Esophagus muscularis mucosa (tissue), 4 donors: ENCODE measurements at regions not wholly inside any gene's neighbourhood (a gene's known extent, or its start where the extent isn't known, plus 50 kb on each side); places are given as distances from the start of the nearest gene placed in this dataset.
A peak's percentile ranks its signal among the peaks of the same experiment; 100 is the strongest.

Experiments
- DNase-seq: peaks from one replicate; pipeline ENCODE4 v3.0.0-alpha.2; 2017; ENCODE audit errors: extremely low spot score
- H3K27ac ChIP-seq, 4 donors: fragments of 200-600 bp; sonication (generic); replicated peaks in 1 of 4; 1 replicate in 3 of 4; 2 replicates in 1 of 4; pipeline ENCODE4 v1.5.1; 2016 to 2019; ENCODE audit warnings: mild to moderate bottlenecking in 1 of 4
- H3K27me3 ChIP-seq, 4 donors: fragments of 200-600 bp; sonication (generic); one replicate each; pipeline versions ENCODE4 v1.5.1 to v1.6.0; 2016 to 2019
- H3K36me3 ChIP-seq, 4 donors: fragments of 200-600 bp; sonication (generic); one replicate each; pipeline ENCODE4 v1.5.1; 2016 to 2019
- H3K4me1 ChIP-seq, 4 donors: fragments of 200-600 bp; sonication (generic); one replicate each; pipeline ENCODE4 v1.5.1; 2016 to 2019
- H3K4me3 ChIP-seq, 4 donors: fragments of 200-600 bp; sonication (generic); 1 replicate in 2 of 4; 2 replicates in 2 of 4; pipeline ENCODE4 v1.5.1; 2016 to 2019; ENCODE audit warnings: mild to moderate bottlenecking in 4 of 4, moderate library complexity in 1 of 4
- H3K9me3 ChIP-seq, 4 donors: fragments of 200-600 bp; sonication (generic); 1 replicate in 3 of 4; 2 replicates in 1 of 4; pipeline ENCODE4 v1.5.1; 2016 to 2019
- EP300 ChIP-seq: sonication (generic); formaldehyde crosslinking; IDR thresholded peaks from one replicate; pipeline ENCODE4 v1.6.1; 2017; ENCODE audit warnings: antibody characterized with exemption
- POLR2A ChIP-seq: fragments of 450-650 bp; IDR thresholded peaks from one replicate; pipeline ENCODE4 v1.6.1; 2017; ENCODE audit warnings: antibody characterized with exemption, moderate library complexity, mild to moderate bottlenecking, low read depth
- POLR2AphosphoS5 ChIP-seq, 2 donors: sonication (generic); formaldehyde crosslinking; IDR thresholded peaks; one replicate each; pipeline ENCODE4 v1.6.1; 2017; ENCODE audit warnings: antibody characterized with exemption in 2 of 2
- WGBS: methylation state at CpG from one replicate; pipeline ENCODE4 v1.1.5; 2018; 5-methylcytosine and 5-hydroxymethylcytosine counted together
- intact Hi-C: fragments of 100-400 bp; cut with DNase I; formaldehyde crosslinking; loops from one replicate; pipeline ENCODE4 v1.15.1; 2023
- TF ChIP-seq, protein P1 (sequence below), 3 experiments: fragments of 200-600 bp in 2 of 3; fragments of 450-650 bp in 1 of 3; sonication (generic) in 2 of 3; IDR thresholded peaks; one replicate each; pipeline ENCODE4 v1.5.1; 2017 to 2019; ENCODE audit warnings: antibody characterized with exemption in 3 of 3, mild to moderate bottlenecking in 2 of 3, moderate library complexity in 1 of 3

DNA sequence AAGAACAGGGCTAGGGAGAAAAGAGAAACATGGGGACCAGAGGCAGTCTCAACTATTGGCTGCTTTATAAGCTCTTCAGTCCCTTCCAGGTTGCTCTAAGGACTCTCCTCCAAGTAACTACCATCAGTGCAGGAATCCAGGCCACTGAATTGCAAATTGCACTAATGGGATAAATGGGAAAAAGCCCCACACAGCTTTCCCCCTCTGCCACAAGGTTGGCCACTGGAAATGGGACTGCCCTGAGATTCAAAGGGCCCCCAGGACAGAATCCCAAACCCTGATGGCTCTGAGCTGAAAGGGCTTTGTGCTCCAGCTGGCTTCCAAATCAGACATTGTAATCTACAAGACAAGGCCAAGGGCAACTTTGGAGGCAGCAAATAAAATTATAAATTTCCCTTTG is 633.2 kb downstream of the ACTR3B start:
- peak; percentile 64 for DNase-seq
- peaks cover 0 to 8% (median 2%) of the 10 kb centered on the region in 4 donors for H3K9me3 ChIP-seq
- H3K36me3 ChIP-seq: no peaks in the 10 kb centered on the region
- H3K4me1 ChIP-seq: peaks cover 0 to 20% (median 20%) of the 10 kb centered on the region in 4 donors
- TF ChIP-seq, protein P1, sequence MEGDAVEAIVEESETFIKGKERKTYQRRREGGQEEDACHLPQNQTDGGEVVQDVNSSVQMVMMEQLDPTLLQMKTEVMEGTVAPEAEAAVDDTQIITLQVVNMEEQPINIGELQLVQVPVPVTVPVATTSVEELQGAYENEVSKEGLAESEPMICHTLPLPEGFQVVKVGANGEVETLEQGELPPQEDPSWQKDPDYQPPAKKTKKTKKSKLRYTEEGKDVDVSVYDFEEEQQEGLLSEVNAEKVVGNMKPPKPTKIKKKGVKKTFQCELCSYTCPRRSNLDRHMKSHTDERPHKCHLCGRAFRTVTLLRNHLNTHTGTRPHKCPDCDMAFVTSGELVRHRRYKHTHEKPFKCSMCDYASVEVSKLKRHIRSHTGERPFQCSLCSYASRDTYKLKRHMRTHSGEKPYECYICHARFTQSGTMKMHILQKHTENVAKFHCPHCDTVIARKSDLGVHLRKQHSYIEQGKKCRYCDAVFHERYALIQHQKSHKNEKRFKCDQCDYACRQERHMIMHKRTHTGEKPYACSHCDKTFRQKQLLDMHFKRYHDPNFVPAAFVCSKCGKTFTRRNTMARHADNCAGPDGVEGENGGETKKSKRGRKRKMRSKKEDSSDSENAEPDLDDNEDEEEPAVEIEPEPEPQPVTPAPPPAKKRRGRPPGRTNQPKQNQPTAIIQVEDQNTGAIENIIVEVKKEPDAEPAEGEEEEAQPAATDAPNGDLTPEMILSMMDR (IDR thresholded peaks at IDR 0.05): no peak
- TF ChIP-seq EP300: no peak
- TF ChIP-seq POLR2AphosphoS5 (IDR thresholded peaks at IDR 0.05): no peak
- no peak for TF ChIP-seq POLR2A
- no peak overlapping the region for H3K27ac ChIP-seq
- intact Hi-C loops: no loop called here
- H3K4me3 ChIP-seq: no peak overlapping the region
- H3K27me3 ChIP-seq: no peaks in the 10 kb centered on the region

GRCh38 chr7:153393666-153394065 is 634.1 kb downstream of the ACTR3B start:
- Histone ChIP-seq H3K36me3 (no peaks in the 10 kb centered on the region), H3K9me3 (peaks cover 0 to 8% (median 2%) of the 10 kb centered on the region in 4 donors), H3K4me1 (peaks cover 0 to 14% (median 13%) of the 10 kb centered on the region in 4 donors), H3K27me3 (no peaks in the 10 kb centered on the region), H3K4me3 (no peak overlapping the region), H3K27ac (no peak overlapping the region)
- intact Hi-C loops: no loop called here
- TF ChIP-seq POLR2A (no peak), EP300 (no peak), POLR2AphosphoS5 (IDR thresholded peaks at IDR 0.05) (no peak)
- TF ChIP-seq, protein P1 (IDR thresholded peaks at IDR 0.05): no peak
- 83% methylated on average over 3 of the region's 3 CpGs for WGBS
- no peak for DNase-seq

- H3K4me1 ChIP-seq: no peaks in the 10 kb centered on the region
- no peaks in the 10 kb centered on the region for H3K27me3 ChIP-seq
- WGBS: 84% methylated on average over 2 of the region's 2 CpGs
- no peaks in the 10 kb centered on the region for H3K9me3 ChIP-seq
- TF ChIP-seq POLR2AphosphoS5 (IDR thresholded peaks at IDR 0.05): no peak
- TF ChIP-seq, protein P1 (IDR thresholded peaks at IDR 0.05): no peak
- TF ChIP-seq POLR2A: no peak
- no peak for TF ChIP-seq EP300
- no peak overlapping the region for H3K27ac ChIP-seq
- DNase-seq: peak; percentile 68
- no peak overlapping the region for H3K4me3 ChIP-seq
- intact Hi-C loops: no loop called here
- H3K36me3 ChIP-seq: no peaks in the 10 kb centered on the region
These were observed 636.9 kb downstream of the ACTR3B start for GRCh38 chr7:153396475-153396874.

- Histone ChIP-seq H3K4me1 (no peaks in the 10 kb centered on the region), H3K9me3 (no peaks in the 10 kb centered on the region), H3K4me3 (no peak overlapping the region), H3K36me3 (no peaks in the 10 kb centered on the region), H3K27ac (no peak overlapping the region), H3K27me3 (no peaks in the 10 kb centered on the region)
- 81% methylated on average over 4 of the region's 4 CpGs for WGBS
- TF ChIP-seq POLR2AphosphoS5 (IDR thresholded peaks at IDR 0.05): no peak
- TF ChIP-seq, protein P1 (IDR thresholded peaks at IDR 0.05): no peak
- no peak for TF ChIP-seq POLR2A
- TF ChIP-seq EP300: no peak
- peak; percentile 53 for DNase-seq
- intact Hi-C loops: no loop called here
These were observed 637.9 kb downstream of the ACTR3B start for GRCh38 chr7:153397459-153397858.

DNA sequence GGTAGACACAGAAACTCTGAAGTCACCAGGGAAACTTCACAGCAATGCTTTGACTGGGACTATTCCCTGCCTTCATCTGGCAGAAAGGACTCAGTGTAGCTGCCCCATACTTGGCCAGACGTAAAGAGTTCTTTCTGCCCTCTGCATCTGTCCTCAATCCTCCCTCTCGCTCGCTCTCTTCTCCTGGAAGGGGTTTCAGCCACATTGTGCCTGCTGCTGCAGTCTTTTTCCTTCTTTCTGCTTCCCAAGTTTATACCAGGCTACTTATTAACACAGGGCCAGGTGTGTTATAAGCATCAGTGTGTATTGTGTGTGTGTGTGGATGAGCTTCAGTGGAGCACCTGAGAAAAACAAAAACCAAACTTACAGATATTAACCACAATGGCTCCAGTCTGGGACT is 638.4 kb downstream of the ACTR3B start:
- Histone ChIP-seq H3K4me3 (no peak overlapping the region), H3K9me3 (no peaks in the 10 kb centered on the region), H3K27me3 (no peaks in the 10 kb centered on the region), H3K4me1 (no peaks in the 10 kb centered on the region), H3K36me3 (no peaks in the 10 kb centered on the region), H3K27ac (no peak overlapping the region)
- no peak for TF ChIP-seq EP300
- no peak for TF ChIP-seq POLR2AphosphoS5 (IDR thresholded peaks at IDR 0.05)
- no peak for TF ChIP-seq POLR2A
- TF ChIP-seq, protein P1 (IDR thresholded peaks at IDR 0.05): no peak
- no peak for DNase-seq
- intact Hi-C loops: no loop called here
- 88% methylated on average over 3 of the region's 3 CpGs for WGBS
